Astrocyte of the spinal cord (primary cell): ENCODE measurements at regions not wholly inside any gene's neighbourhood (a gene's known extent, or its start where the extent isn't known, plus 50 kb on each side); places are given as distances from the start of the nearest gene placed in this dataset.

Experiments used
- DNase-seq: peaks from one replicate; pipeline ENCODE4 v3.0.0; 2011; ENCODE audit warnings: low read depth, low spot score
- H3K4me3 ChIP-seq: 2 replicates; pipeline ENCODE4 v1.5.1; 2011; ENCODE audit warnings: low read depth, mild to moderate bottlenecking, low read length, moderate library complexity
- in situ Hi-C: cut with HindIII; loops from 2 replicates; pipeline ENCODE4 v1.10.0; 2017; ENCODE audit warnings: low sequenced_read_pairs
- TF ChIP-seq, protein P1 (sequence below): IDR thresholded peaks from 2 replicates; pipeline ENCODE4 v1.5.1; 2012; ENCODE audit warnings: low read depth, mild to moderate bottlenecking, low read length, inconsistent platforms

DNA sequence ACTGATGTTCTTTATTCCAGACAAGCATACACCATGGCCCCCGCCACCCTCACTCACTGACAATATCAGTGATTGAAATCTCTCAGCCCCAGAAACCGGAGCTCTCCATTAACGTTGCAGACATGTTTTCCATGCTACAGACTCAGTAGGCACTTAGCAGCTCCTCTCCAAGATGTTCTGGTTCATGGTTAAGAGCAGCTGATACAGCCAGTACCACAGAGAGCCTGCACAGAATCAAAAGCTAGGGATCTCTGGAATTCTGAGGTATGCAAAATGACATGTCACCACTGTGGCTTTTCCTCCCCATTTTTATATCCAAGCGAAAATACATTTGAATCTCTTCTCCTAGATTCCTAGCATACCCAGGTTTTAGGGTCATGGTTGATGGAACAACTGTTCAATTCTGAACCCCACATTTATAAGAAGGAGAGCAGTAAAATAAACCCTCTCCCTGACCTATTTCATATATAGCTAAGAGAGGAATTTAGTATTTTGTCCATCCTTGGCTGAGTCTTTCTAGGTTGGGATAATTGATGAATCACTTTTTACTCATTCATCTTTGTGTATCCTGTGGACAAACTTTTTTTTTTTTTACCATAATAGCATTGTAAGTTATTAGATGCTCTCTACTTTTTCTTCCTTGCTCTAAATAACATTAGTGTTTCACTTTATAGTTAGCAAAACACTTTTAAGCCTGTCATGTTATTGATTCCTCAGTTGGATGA lies 488.4 kb upstream of the PIK3C3 start:
- DNase-seq = no peak
- TF ChIP-seq, protein P1, sequence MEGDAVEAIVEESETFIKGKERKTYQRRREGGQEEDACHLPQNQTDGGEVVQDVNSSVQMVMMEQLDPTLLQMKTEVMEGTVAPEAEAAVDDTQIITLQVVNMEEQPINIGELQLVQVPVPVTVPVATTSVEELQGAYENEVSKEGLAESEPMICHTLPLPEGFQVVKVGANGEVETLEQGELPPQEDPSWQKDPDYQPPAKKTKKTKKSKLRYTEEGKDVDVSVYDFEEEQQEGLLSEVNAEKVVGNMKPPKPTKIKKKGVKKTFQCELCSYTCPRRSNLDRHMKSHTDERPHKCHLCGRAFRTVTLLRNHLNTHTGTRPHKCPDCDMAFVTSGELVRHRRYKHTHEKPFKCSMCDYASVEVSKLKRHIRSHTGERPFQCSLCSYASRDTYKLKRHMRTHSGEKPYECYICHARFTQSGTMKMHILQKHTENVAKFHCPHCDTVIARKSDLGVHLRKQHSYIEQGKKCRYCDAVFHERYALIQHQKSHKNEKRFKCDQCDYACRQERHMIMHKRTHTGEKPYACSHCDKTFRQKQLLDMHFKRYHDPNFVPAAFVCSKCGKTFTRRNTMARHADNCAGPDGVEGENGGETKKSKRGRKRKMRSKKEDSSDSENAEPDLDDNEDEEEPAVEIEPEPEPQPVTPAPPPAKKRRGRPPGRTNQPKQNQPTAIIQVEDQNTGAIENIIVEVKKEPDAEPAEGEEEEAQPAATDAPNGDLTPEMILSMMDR = no peak
- in situ Hi-C loops = no loop called here
- H3K4me3 ChIP-seq = no peak overlapping the region

DNA sequence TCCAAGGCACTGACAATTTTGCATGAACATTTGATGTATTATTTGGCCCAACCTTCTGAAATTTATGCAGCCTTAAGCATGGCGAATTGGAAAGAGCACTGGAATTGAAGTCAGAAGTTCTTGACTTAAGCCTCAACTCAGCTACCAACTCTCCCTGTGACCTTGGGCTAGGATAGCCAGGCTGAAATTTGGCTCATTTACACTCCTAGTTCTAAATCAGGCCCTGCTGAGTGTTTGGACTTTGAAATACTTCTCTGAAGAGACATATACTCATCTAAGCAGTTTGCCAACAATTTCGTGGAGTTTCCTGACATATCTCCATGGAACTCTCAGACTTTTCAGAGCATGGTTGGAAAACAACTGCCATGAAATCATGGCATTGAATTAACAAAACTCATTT lies 489.6 kb upstream of the PIK3C3 start:
- in situ Hi-C loops = no loop called here
- no peak for DNase-seq
- H3K4me3 ChIP-seq = no peak overlapping the region
- TF ChIP-seq, protein P1 = no peak

DNA sequence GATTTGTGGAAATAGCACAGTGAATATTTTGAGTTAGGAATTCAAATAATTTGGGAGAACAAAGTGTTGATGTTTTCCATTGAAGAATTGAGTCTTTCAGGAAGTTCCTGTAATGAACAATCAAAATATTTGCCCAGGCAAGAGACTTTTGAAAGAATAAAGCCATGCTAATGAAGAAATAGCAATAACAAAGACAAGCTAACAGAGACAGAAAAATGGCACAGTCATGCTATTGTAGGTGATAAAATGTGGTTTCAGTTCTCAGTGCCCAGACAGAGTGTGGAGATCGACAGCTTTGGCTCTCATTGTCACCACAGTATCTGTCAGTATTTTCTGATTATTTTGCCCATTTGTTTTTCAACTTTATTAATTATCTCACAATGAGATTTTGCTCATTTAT lies 490.8 kb upstream of the PIK3C3 start:
- no peak overlapping the region for H3K4me3 ChIP-seq
- in situ Hi-C loops = no loop called here
- DNase-seq = no peak
- TF ChIP-seq, protein P1 = no peak

DNA sequence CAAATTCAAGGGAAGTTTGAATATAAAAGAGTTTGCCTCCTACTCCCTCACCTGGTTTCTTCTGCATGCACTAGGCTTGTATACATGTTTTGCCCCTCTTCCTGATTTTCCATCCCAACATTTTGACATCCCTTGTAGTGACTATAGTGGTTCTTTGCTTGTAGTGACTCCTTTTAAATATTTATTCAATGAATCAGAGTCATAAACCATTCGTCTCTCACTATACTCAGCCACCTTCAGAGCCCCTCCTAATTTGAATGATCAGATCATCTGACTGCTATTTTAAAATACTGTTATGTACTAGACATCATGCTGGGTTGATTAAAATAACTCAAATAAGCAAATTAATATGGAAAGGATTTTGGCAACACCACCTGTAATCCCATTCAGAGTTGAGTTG lies 492.1 kb upstream of the PIK3C3 start:
- TF ChIP-seq, protein P1 = no peak
- DNase-seq = no peak
- in situ Hi-C loops = no loop called here
- no peak overlapping the region for H3K4me3 ChIP-seq

DNA sequence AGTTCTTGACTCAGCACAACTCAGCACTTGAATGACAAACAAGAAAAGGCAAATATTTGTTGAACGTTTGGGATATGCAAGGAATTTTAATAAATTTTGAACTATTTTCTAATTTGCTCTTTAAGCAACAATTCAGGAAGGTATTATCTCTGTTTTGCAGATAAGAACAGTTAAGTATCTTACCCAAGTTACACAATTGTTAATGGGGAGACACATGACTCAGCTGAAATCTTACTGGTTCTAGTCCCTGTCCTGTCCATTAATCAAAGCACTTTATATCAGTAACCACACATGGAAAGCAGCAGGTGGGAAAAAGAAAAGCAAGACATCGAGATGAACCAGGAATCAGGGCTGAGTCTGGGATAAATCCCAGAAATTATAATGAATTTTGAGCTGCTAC lies 493.9 kb upstream of the PIK3C3 start:
- H3K4me3 ChIP-seq = no peak overlapping the region
- no peak for DNase-seq
- in situ Hi-C loops = no loop called here
- TF ChIP-seq, protein P1 = no peak

DNA sequence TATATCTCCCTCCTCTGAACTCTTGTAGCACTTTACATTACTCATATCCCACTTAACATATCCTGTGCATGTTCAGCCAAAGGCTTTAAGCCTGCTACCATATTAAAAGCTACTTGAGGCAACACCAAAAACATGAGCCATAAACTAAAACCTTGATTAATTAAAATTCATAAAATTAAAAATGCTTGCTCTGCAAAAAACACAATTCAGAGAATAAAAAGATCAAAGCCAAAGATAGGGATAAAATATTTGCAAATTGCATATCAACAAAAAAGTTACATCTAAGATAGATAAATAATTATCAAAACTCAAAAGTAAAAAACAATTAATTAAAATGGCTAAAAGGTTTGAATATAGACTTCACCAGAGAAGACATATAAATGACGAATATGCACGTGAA lies 495.4 kb upstream of the PIK3C3 start:
- no peak overlapping the region for H3K4me3 ChIP-seq
- TF ChIP-seq, protein P1 = no peak
- in situ Hi-C loops = no loop called here
- DNase-seq = no peak
